Erythroblast (primary cell): ENCODE measurements at regions not wholly inside any gene's neighbourhood (a gene's known extent, or its start where the extent isn't known, plus 50 kb on each side); places are given as distances from the start of the nearest gene placed in this dataset.

Experiments
- GATA1 ChIP-seq: IDR thresholded peaks from 2 replicates; pipeline ENCODE4 v1.6.1; 2011; ENCODE audit warnings: low read depth, mild to moderate bottlenecking, control low read depth, low read length, moderate library complexity
- POLR2A ChIP-seq: IDR thresholded peaks from 2 replicates; pipeline ENCODE4 v1.6.1; 2011; ENCODE audit warnings: mild to moderate bottlenecking, low read length

DNA sequence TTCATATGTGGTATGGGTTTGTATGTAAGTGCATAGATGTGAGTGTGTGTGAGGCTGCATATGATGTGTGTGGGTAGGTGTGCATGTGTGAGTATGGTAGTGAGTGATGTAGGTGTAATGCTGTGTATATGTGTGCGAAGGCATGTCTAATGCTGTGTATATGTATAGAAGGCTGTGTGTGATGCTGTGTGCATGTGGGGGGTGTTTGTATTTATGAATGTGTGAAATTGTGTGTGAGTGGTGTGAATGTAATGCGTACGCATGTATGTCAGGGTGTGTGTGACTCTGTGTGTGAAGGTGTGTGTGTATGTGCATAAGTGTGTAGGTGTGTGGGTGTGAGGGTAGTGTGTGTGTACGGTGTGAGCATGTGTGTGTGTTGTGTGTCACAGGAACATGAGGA, 300.0 kb downstream of the OMA1 start:
- TF ChIP-seq POLR2A (no peak), GATA1 (no peak)
